Activated CD4-positive, alpha-beta T cell treated with anti-CD3 and anti-CD28 coated beads, Interleukin-2, amount 50 U/mL, for 24 hours (primary cell): ENCODE measurements at regions not wholly inside any gene's neighbourhood (a gene's known extent, or its start where the extent isn't known, plus 50 kb on each side); places are given as distances from the start of the nearest gene placed in this dataset.
"Not testable (repeated sequence)": the region's sequence is repeated elsewhere in the genome, so short reads cannot be mapped to it uniquely, and the experiment has no call there.

Source experiments
- DNase-seq, 2 donors: peaks; one replicate each; pipeline ENCODE4 v3.0.0-alpha.2; 2020; ENCODE audit warnings: low read depth in 1 of 2, low spot score in 1 of 2

DNA sequence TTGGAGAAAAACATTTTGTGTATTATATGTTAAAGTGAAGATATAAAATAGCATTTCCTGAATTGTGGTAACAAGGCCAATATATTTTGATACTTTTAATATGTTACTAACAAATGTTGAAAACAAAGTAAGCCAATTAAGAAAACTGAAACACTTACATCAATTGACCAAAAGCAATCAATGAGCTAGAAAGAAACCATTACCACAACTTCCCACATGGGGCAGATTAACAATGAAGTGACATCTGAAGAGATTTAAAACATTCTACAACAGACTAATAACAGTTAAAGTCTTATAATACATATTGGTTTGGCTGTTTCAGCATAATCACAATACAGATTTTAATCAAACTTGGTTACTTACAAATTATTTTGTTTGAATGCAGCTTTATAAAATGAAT is 282.4 kb upstream of the NETO1 start:
- no peak for DNase-seq

GRCh38 chr18:73147590-73147989 is 279.8 kb upstream of the NETO1 start:
- DNase-seq = no peak

DNA sequence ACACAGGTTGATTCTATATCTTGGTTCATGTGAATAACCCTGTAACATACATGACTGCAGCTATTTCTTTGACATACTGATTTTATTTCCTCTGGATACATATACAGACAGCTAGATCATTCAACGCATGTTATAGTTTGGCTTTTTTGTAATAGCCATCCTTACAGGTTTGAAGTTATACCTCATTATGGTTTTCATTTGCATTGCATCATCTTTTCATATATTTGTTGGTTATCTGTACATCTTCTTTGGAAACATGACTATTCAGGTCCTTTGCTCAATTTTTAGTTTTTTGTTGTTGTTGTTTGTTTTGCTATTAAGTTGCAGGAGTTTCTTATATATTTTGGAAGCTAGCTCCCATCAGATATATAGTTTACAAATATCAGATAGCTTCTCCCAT is 276.2 kb upstream of the NETO1 start:
- no peak for DNase-seq

- no peak for DNase-seq
These were observed 268.3 kb upstream of the NETO1 start for GRCh38 chr18:73136134-73136533.

- DNase-seq = no peak
These were observed 256.4 kb upstream of the NETO1 start for GRCh38 chr18:73124175-73124574.

DNA sequence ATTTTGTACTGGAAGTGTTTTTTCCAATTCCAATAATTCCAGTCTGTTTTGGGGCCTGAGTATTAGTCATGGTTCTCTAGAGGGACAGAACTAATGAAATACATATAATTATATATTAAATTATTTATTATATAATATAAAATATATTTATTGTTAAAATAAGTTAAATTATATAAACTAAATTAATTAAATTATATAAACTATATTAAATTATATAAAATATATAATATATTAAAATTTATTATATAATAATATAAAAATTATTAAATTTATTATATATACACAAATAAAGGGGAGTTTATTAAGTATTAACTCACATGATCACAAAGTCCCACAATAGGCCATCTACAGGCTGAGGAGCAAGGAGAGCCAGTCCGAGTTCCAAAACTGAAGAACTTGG is 253.4 kb upstream of the NETO1 start:
- DNase-seq = no peak

DNA sequence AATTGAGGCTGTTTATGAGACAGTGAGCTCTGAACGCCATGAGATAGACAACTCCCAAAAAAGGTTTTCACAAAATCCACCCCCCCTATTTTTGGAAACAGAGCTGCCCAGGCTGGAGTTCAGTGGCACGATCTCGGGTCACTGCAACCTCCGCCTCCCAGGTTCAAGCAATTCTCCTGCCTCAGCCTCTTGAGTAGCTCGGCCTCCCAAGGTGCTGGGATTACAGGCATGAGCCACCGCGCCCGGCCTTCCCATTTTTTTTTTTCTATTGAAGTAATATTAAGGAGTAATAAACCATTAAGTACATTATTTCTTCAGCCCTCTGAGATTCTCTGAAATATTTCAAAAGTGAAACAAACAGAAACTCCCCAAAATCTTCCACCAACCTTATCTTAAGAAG is 252.8 kb upstream of the NETO1 start:
- no peak for DNase-seq

- no peak for DNase-seq
These were observed 251.8 kb upstream of the NETO1 start for GRCh38 chr18:73119574-73119973.

- DNase-seq = no peak
These were observed 250.5 kb upstream of the NETO1 start for GRCh38 chr18:73118121-73118816.

- DNase-seq = no peak
These were observed 242.5 kb upstream of the NETO1 start for GRCh38 chr18:73110307-73110706.

DNA sequence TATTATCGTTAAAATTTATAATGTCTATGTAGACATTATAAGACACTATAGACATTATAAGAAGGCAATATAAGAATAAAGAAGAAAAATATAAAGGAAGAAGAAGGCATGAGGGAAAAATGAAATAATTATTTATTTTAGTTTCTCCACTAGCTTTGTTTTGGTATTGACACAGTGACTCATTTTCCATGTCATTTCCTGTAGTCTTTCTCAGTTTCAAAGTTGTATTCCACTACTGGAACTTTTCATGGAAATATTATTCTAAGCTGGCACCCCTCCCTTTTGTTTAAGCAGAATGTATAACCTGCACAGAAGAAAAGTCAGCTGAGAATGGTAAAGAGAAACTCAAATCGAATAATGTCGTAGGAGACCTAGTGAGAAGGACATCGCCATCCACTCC is 234.2 kb upstream of the NETO1 start:
- no peak for DNase-seq

DNA sequence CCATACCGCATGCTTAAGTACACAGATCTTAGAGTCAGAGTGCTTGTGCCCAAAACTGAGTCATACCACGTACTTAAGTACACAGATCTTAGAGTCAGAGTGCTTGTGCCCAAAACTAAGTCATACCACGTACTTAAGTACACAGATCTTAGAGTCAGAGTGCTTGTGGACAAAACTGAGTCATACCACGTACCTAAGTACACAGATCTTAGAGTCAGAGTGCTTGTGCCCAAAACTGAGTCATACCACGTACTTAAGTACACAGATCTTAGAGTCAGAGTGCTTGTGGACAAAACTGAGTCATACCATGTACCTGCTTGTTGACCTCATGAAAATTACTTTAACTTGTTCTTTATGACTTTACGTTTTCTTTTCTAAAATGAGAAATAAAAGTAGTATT is 233.7 kb upstream of the NETO1 start:
- DNase-seq = not testable (repeated sequence)

- DNase-seq = no peak
These were observed 232.0 kb upstream of the NETO1 start for GRCh38 chr18:73099759-73100158.

DNA sequence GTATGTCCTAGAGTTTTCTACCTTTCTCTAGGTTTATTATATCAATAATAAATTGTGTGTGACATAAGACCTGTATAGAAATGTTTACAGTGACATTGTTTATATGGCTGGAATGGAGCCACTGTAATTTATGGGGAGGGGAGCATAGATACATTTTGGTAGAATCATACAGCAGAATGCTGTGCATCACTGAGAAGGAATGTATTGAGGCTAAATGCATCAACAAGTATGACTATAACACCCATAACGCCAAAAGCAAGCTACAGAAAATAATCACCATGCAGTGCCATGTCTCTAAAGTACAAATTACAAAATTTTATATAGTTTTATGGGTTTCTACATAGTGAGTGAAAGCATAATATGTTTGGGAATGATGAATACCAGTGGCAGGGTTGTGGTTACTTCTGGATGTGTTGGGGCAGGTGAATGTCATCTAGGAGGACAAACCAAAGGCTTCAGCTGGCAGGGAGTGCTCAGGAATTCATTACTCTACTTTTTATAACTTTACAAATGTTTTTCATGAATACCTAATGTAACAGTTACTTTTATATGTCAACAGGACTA is 226.0 kb upstream of the NETO1 start:
- DNase-seq = no peak

DNA sequence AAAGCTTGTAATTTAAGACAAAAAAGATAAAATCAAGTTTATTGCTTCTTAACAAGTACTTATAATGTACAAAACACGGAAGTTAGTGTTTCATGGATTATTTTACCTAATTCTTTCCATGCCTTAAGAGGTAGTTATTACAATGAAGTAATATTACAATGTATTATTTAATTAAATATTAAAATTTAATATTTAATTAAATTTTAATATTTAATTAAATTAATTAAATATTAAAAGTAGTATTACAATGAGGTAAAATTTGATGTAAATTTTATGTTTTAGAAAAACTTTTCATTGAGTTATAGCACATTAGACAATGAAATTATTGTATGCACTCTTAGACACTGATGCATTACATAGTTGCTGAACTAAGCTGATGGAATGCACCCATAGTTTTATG is 220.7 kb upstream of the NETO1 start:
- DNase-seq = no peak

DNA sequence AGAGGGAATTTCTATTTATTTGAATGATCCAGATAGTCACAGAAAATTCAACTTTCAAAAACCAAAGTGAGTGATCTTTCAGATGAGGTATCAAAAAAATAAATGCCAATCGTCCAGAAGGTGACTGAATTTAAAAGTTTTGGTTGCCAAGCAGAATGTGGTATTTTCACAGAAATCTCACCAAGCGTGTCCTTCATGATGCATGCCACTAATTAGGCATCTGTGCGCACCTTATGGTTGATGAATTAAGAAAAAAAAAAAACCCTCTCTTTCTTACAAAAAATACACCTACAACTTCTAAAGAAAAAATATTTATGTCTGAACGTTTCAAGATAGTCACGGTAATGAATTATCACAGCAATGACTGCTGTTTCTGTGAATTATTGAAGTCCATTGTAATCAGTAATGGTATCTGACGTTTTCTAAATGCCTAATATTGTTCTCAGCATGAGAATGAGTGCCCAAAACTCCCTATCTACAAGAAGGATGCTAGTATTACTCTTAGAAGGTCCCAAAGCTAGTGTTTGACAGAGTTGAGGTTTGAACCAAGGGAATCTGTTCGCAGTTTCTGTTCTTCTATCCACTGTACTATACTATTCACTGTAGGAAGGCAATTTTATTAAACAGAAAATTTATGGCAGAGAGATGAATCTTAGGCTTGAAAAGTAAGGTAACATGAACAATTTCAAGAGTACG is 219.6 kb upstream of the NETO1 start:
- no peak for DNase-seq

DNA sequence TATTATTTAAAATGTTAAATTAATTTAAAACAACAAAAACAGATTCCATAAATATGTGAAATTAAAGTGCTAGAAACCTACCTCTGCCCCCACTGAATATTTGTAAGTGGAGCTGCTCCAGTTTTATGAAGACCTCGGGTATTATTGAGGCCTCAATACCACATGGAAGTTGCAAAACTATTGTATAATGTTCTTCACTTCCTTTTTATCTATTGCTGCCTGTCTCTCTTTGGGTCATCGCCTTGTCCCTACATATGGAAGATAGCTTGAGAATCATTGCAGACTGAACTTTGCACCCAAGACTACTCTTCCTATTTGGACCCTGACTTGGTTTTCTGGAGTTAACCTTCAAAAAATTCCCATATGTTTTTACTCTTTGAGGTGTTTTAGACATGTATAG is 212.1 kb upstream of the NETO1 start:
- DNase-seq = no peak

DNA sequence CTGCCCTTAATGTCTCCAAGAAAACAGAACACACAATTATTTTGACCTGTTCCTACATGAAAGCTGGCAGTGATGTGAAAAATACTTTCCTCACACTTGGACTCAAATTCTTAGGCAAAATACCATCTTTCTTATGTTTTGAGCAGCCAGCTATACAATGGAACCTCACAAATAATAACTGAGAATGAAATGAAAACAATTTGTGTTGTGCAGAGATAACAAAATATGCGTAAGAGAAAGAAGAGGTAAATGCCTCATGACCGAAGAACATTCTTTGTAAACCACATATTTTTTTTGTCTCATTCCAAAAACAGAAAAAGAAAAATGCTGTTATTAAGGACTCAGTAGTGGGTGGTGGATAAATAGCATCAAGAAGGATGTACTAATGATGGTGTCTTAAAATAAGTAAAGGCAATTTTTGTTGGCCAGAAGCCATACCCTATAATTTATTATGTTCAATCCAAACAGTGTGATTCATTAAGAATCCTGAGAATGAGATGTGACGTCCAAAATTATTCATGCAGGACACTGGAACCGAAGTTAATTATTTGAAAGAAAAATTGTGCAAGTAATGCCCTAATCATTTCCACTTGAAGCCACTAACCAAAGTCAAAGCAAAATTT is 193.0 kb upstream of the NETO1 start:
- no peak for DNase-seq

DNA sequence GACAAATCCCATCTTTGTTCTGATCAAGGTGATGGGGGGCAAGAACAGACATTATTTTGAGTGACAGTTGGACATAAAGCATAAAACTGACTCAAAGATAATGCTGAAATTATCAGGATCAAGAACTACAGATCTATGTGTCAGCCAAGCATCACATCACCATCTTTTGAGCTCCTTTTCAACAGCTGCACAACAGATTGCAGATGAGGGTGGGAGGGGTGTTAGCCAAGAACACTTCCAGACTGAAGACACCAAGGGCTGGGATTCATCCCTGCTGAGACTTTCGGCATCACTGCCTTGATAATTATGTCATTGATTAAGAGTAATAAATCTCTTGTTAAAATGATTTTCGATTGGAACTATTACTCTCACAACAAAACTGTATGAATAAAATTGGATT is 191.5 kb upstream of the NETO1 start:
- no peak for DNase-seq

DNA sequence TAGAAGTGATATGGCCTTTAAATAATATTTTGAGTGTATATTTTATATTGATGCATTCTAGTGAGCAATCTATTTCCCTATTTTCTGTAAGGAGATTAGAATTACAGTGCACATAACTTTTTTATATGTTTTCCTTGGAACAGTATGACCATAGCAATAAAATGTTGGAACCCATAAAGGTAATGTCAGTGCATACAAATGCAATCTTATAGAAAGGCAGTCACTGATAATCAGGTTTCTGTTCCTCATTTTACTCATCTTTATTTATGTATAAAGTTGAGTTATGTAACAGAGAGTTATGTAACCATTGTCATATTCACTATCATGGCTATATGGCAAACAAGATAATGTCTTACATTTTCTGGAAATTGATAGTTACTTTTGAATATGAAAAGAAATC is 179.9 kb upstream of the NETO1 start:
- DNase-seq = no peak

DNA sequence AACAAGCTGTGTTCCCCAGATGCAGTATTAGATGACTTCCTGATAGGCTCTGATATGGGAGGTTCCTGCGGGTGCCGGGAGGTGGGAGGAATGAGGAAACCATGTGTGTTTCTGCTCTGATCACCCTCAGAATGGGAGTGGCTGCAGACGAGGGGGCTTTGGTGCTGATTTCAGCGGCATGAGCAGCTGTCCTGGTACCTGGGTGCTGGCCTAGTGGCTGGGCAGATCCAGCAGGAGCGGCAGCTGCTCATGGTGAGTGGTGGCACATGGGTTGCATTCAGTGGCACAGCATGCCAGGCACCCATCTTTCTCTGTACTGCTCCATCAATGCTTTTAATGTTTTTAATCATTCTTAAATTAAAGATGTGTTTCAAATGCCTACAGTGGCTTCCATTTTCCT is 177.2 kb upstream of the NETO1 start:
- DNase-seq = no peak

DNA sequence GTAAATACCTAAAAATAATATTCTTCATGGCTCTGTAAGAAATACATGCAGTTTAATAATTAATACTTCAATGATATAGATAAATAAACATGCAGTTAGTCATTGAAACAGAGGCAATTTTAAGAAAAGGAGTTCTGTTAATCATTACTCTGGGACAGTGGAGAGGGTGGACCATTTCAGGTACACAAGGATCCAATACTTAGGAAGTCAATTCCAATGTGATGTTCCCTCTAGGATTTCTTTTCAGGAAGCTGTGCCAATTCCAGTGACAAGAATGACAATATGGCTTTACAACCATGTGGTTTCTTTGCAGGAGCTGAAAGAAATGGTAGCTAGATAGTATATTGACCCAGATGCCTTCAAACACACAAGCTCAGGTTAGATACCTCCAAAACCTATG is 175.8 kb upstream of the NETO1 start:
- no peak for DNase-seq
